NCI-H510A treated with DMSO at 0.1 percent for 48 hours (cell line): ENCODE measurements at regions not wholly inside any gene's neighbourhood (a gene's known extent, or its start where the extent isn't known, plus 50 kb on each side); places are given as distances from the start of the nearest gene placed in this dataset.

Experiments used
- DNase-seq: peaks from one replicate; lab custom pipeline; 2025; lab: John Stamatoyannopoulos, UW

GRCh38 chr2:108067820-108068405 lies 81.6 kb downstream of the SLC5A7 start:
- DNase-seq = no peak

DNA sequence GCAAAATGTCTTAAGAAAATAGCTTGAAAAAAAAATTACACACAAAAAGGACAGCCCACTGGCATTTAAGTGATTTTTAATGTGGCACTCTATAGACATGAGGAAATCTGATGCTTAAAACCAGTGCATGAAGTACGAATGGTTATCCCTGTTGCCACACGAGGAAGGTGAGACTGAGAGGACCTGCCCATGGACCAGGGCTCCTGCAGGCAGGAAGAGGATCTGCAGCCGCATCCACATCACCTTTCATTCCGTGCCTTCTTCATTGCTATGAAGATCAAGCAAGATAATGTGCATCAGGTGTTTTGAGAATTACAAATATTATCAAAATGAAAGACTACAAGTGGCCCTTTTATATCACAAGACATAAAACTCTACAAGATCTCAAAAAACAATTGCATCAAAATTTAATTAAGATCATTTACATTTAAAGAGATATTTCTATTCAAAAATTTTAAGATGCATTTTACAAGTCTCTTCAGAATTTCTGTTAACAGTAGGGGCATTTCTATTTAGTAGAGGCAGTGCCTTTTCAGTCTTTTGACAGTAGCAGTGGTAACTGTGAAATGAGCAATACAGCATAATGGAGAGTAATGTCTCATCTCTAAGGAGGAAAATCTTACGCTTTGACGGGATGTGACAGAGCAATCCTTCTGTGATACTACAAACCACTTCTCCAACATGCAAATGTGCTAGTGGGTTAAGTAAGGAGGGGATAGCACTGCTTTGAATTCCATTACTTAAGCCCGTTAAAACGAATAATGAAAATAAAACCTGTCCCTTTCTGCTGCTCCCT lies 83.4 kb downstream of the SLC5A7 start:
- DNase-seq = peak; percentile 2

GRCh38 chr2:108073415-108074072 lies 87.2 kb downstream of the SLC5A7 start:
- no peak for DNase-seq

DNA sequence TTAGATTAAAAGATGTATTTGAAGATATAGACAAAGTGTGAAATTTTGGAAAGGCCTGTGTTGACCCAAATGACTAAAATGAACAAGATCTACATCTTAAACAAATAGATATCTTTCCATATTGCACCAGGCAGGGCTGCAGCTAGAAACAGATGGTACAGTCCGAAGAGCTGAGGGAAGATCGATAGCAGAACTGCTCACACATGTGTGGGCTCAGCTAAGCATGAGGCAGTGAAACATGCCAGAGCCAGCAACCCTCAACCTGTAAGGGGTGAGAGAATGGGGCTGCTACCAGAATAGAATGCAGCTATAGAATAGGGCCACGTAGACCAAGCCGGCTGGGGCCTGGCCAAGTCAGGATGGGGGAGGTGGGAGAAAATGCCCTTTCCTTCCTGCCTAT lies 87.8 kb downstream of the SLC5A7 start:
- DNase-seq = no peak

DNA sequence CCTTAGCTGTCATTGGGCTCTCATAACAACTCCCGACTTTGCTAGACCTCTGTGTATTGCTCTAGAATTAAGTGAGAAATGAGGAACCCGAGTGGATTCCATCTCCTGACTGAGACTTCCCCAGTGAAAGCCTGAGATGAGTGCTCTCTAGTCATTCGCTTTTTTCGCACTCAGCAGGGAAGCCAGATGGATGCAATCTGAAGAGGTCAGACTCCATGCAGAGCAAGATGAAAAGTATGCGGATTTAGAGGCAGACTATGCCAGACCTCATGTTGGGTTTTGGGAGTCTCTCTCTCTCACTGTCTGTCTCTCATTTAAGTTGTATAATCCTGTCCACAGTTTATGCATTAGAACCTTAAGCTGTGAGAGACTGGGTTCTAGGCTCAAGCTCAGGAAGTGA lies 88.6 kb downstream of the SLC5A7 start:
- DNase-seq = no peak

DNA sequence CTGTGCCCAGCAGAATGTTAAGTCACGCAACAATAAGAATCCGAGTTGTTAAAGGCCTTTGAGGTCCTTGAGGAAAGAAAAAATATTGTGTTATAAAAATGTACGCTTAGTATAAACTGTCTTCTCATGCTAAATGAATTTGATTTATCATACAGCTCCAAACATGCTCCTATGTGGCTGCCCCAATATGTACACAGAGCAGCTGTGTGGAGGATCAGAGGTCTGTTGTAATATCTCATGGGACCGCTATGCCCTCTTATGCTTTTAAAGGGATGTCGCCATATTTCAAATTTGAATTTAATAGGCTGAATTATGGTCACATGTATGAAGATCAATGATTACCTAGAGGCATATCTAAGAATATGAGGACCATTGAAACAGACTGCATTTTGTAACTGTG lies 90.2 kb downstream of the SLC5A7 start:
- no peak for DNase-seq

GRCh38 chr2:108079736-108080135 lies 93.4 kb downstream of the SLC5A7 start:
- DNase-seq = no peak

- no peak for DNase-seq
These were observed 93.9 kb downstream of the SLC5A7 start for GRCh38 chr2:108080177-108080576.

DNA sequence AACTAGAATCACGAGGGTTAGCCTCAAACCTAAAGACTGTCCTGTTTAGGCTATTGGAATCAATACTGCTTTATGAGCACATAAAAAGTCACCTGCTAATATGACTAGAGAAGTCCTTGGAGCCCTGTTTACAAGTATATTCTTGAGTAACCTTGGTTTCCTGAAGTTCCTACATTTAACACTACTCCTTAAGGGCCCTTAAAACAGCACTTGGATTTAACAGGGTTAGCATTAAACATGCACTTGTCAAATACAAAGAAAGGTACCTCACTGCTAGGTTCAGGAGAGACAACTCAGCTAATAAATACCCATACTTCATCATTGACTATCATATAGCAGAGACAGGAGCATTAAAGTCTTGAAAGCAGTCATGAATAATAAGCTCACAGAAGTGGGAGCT lies 96.7 kb downstream of the SLC5A7 start:
- no peak for DNase-seq

DNA sequence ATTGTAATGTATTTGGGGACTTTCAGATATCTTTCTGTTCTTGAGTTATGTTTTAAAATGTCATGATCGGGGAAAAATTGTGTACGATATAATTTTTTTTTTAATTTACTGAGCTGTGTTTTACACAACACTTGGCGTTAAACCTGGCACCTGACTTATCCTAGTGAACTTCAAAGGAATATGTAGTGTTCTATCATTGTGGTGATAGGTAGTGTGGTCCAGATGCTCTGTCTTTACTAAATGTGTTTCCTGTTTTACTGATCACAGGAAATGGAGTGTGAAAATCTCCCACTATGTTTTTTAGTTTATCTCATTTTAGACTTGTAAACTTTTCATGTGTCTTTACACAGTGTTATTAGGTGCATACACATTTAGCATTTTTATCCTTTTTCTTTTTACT lies 98.0 kb downstream of the SLC5A7 start:
- DNase-seq = no peak

DNA sequence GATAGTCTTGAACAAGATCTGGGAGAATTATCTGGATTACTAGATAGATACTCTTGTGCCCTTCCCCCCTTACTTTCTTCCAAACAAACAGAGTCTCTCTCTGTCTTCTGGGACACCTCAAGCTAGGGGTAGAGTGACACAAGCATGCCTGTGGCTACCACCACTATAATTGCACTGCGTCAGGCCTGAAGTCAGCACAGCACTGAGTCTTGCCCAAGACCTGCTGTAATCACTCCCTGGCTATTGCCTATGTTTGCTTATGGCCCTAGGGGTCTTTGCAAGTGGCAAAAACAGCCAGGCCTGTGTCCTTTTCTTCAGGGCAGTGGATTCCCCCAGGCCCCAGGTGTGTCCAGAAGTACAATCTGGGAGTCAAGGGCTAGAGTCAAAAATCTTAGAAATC lies 106.6 kb downstream of the SLC5A7 start:
- no peak for DNase-seq

- DNase-seq = no peak
These were observed 115.2 kb downstream of the SLC5A7 start for GRCh38 chr2:108101481-108101880.

DNA sequence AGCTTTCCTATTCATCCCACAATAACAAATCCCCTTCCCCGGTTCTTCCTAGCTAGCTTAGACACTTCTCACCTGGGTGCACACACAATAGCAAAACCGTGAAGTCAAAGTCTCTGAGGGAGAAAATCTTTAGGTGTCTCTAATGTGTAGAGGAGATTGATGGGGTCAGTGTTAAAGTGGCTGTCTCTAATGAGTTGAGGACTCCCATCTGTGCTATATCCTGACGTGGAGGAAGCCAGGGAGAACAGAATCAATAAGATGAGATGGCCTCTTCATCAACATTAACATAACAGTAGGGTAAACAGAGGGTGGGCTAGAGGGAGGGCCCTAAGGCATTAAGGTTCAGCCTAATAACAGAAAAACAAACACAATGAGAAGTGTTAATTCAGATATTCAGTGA lies 120.4 kb downstream of the SLC5A7 start:
- no peak for DNase-seq

- no peak for DNase-seq
These were observed 125.6 kb downstream of the SLC5A7 start for GRCh38 chr2:108111936-108112335.

DNA sequence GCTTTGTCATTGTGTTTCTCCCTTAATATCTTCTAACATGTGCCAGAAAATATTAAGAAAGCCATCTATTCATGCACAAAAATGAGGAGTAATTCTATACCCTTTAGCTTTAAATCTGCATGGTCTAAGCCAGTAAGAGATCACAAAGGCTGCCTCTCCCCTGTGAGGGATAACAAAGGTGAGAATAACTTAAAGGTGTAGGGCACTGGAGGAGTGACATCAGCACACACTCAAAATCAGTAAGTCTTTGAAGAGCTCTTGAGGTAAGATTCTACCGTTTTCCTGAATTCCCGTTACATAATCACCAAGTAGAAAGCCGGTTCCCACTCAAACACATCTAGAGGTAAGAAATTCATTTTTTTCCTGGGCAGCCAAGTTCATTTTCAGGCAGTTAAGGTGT lies 123.9 kb upstream of the SULT1C3 start:
- DNase-seq = no peak

- DNase-seq = no peak
These were observed 120.8 kb upstream of the SULT1C3 start for GRCh38 chr2:108118996-108119395.

- DNase-seq = no peak
These were observed 120.3 kb upstream of the SULT1C3 start for GRCh38 chr2:108119492-108119891.

DNA sequence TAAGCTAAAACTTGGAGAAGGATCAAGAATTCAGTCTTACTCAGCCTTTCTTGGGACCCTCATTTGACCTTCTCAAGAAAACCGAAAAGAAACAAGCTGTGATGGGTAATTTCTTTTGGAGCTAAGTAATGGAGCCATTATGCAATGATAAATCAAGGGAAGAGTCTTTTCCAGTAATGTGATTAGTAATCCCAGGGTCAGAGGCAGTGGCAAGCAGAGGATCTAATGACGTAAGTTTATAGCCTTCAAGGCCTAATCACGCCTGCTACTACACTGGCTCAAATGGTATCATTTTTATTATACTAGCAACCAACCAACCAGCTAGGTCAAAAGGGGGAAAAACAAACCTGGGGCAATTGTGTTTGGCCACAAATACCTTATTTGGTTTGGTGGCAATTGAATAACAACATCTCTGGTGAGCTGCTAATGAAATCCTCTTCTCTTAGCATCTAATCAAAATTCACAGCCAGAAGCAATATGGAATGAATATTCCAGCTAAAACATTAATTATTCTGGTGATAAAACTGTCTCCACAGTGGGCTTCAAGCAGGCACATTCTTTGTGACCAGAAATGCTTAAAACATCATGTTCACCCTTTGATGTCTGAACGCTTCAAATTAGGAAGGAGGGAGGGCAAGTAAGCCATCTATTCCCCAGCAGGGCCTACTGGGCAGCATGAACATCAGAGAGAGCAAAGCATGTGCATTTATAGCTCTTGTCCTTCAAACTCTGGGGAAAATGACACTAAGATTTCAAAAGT lies 114.9 kb upstream of the SULT1C3 start:
- DNase-seq = no peak

GRCh38 chr2:108125581-108125980 lies 114.2 kb upstream of the SULT1C3 start:
- DNase-seq = no peak

GRCh38 chr2:108128249-108128648 lies 111.5 kb upstream of the SULT1C3 start:
- peak; percentile 85 for DNase-seq

GRCh38 chr2:108129636-108130035 lies 110.1 kb upstream of the SULT1C3 start:
- DNase-seq = no peak

DNA sequence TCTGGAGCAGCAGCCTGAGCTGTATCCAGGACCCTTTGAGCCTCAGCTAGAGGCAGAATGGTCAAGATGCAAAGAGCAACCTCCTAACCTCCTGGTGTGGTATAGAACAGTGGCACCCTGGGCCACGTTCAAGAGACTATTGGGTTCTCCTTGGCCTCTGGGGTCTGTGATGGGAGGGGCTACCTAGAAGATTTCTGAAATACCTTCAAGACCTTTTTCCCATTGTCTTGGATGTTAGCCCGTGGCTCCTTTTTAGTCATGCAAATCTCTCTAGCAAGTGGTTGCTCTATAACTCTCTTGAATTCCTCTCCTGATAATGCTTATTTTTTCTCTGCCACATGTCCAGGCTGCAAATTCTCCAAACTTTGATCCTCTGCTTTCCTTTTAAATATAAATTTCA lies 106.3 kb upstream of the SULT1C3 start:
- DNase-seq = no peak

GRCh38 chr2:108139521-108139920 lies 100.2 kb upstream of the SULT1C3 start:
- DNase-seq = no peak
